HG03108 (cell line): ENCODE measurements at regions not wholly inside any gene's neighbourhood (a gene's known extent, or its start where the extent isn't known, plus 50 kb on each side); places are given as distances from the start of the nearest gene placed in this dataset.

Experiments
- ATAC-seq: cut with Tn5 transposase; IDR thresholded peaks from one replicate; pipeline ENCODE4 v1.9.1; 2021; ENCODE audit warnings: moderate library complexity; ENCODE audit not compliant: unreplicated experiment

GRCh38 chr9:32837551-32838058 lies 54.3 kb downstream of the TMEM215 start:
- no peak for ATAC-seq

GRCh38 chr9:32839013-32839885 lies 55.9 kb downstream of the TMEM215 start:
- ATAC-seq, result peak; percentile 56

GRCh38 chr9:32841314-32841713 lies 58.0 kb downstream of the TMEM215 start:
- no peak for ATAC-seq

DNA sequence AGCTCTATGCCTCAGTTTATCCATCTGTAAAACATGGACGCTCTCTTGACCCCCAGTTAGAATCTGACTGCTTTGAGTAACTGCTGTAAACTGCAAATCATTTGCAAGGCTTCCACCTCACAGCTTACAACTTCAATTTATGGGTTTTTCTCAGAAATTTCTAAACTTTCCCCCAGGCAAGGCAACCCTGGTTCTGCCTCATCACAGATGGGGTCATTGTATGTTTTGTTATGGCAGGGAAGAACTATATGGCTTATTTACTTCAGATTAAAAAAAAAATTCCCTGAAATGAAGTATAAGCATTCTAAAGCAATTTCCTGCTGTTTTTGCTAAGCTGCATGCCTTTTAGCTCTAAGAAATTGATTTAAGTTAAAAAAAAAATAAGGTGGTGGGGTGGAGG lies 60.0 kb downstream of the TMEM215 start:
- ATAC-seq, result no peak

- ATAC-seq, result no peak
Measured at GRCh38 chr9:32844259-32844658, 60.9 kb downstream of the TMEM215 start.

DNA sequence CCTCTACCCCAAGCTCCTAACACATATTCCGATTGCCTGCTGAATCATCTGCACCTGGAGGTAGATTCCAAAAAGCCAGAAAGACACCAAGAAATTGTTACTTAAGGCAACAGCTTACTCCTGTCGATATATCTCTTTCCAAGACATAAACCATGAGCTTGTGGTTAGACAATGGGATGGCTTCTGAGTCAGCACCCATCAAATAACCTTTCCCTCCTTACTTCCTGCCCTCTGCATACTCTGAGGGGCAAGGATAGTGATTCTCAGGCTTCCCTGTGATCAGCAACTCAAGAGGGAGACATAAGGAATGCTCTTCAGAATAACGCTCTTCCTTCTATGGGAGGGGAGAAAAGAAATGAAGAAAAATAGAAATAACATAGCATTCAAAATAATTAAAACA lies 70.9 kb downstream of the TMEM215 start:
- ATAC-seq, result no peak

GRCh38 chr9:32855752-32856151 lies 72.4 kb downstream of the TMEM215 start:
- no peak for ATAC-seq

DNA sequence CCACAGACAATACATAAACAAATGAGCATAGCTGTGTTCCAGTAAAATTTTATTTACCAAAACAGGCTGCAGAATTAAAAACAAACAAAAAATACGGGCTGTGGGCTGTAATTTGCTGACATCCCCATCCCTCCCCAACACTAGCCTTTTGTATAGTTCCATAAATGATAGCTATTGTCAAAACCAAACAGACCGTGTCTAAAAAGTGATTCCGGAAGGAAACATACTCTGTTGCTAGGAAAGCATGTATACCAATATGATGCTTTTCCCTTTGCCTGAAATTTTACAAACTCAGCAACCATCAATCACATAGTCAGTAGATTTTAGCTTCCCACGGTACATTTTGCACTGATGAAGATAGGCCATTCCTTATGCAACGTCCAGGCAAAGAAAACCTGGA lies 80.0 kb downstream of the TMEM215 start:
- ATAC-seq, result no peak

DNA sequence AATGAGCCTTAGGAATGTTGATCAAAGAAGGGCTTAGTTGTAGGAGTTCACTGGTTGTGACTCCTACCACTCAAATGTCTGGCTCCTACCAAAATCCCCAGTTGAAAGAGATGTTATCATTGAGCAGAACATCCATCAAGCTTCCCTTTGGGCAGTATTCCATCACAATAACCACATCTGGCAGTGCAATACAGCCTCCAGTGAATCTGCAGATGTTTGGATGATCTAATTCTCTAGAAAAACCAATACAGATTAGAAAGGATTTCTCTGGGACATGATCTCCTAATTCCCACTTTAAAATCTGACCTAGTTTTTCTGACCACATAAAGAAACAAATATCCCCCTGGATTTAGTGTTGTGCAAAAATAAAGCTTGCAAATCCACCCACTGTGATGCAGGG lies 81.6 kb downstream of the TMEM215 start:
- no peak for ATAC-seq

DNA sequence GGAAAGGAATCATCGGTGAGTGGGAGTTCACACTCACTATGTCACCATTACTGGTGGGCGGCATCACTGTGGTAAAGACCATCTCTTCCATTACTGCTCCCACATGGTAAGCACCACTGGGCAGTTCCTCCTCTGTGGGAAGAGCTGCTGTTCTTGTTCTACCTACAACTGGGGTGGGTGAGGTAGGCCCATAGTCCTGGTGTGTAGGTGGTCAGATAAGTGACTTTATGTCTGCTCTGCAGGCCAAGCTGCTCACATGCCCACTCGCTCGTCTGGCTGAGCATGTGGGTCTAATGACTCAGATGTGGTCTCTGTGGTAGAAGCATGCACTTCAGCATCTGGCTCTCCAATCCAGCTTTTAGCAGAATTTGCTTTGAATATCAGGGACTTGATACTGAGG lies 82.9 kb downstream of the TMEM215 start:
- no peak for ATAC-seq

DNA sequence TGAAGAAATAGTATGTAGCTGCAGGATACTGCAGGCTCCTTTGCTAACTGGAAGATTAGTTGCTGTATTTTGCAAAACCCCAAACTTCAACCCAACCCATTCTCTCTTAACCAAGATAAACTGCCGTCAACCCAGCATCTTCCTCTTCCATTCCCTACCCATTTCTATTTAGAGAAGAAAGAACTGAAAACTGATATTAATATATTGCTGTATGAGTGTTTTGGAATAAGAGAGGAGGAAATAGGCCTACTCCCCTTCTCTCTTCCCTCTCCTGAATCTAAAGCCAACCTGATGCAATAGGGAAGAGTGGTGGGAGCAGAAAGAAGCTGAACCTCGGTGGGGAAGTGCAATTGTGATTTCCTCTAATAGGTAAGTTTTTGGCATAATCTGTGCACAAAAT lies 83.7 kb downstream of the TMEM215 start:
- ATAC-seq, result no peak

GRCh38 chr9:32867601-32868204 lies 84.4 kb downstream of the TMEM215 start:
- no peak for ATAC-seq

DNA sequence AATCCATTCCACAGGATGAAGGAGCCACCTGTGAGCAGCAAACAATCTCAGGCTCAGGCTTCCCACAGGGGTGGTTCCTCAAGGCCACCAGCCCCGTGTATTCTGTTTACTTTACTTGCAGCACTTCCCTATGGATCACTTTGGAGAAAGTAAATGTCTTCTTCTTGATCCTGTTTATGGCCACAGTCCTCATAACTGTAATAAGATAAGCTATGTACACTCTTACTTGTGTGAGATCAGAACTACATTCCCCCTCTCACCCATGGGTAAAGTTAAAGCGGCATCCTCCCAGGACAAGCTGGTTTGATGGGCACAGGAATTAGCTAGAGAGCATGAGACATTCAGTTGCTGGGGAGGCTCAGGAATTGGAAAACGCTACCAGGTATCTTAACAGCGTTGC lies 86.1 kb downstream of the TMEM215 start:
- ATAC-seq, result no peak

DNA sequence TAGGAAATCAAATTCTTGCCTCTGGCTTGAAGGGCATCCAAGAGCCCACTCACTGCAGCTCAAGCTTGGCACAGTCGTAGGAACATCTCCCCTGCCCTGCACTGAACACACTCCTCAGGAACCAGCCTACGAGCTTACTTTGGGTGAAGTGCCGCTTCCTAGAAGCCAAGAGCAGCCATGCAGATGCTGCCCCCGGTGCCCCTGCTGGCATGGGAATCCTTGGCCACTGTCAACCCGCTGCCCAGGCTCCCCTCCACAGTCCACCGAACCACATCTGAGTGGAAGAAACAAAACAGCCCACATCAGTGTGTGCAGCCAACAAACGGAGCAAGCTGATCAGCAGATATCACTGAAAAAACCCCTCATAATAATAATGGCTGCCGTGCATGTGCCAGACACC lies 89.8 kb downstream of the TMEM215 start:
- ATAC-seq, result no peak

- no peak for ATAC-seq
Measured at GRCh38 chr9:32873553-32873952, 90.2 kb downstream of the TMEM215 start.

DNA sequence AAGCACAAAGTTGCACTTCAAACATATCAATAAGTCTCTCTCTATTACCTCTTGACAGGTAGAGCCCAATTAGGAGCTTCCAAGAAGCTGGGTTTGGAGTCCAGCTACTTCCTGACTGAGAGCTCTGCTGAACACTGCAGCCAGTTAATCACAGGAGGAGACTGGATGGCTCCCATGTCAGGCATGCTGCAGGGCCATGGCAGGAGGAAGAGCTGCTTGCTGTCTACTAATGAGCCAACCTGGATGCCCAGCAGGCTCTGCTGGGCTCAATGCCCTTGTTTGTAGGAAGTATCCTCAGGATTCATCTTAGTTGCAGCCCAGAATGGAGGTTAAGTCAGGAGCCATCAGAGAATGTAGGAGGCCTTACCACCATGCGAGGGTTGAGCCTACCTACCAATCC lies 91.9 kb downstream of the TMEM215 start:
- ATAC-seq, result no peak

- ATAC-seq, result no peak
Measured at GRCh38 chr9:32875748-32876147, 92.4 kb downstream of the TMEM215 start.

DNA sequence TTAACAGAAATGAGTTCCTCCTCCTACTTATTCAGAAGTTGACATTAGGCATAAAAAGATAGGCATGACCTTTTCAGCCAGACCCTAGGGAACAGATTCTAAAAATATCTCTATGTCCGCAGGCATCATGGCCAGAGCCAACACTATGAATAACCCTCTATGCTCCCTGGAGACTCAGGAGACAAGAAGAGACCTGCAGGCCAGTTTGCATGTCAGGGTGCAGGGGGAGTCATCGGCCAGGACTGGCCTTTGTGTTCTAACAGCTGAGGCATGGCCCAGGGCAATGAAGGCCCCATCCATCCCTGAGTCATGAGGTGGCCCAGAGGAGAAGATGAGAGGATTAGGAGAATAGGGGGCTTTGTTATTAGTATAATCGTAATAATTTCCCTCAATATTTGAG lies 93.8 kb downstream of the TMEM215 start:
- no peak for ATAC-seq

DNA sequence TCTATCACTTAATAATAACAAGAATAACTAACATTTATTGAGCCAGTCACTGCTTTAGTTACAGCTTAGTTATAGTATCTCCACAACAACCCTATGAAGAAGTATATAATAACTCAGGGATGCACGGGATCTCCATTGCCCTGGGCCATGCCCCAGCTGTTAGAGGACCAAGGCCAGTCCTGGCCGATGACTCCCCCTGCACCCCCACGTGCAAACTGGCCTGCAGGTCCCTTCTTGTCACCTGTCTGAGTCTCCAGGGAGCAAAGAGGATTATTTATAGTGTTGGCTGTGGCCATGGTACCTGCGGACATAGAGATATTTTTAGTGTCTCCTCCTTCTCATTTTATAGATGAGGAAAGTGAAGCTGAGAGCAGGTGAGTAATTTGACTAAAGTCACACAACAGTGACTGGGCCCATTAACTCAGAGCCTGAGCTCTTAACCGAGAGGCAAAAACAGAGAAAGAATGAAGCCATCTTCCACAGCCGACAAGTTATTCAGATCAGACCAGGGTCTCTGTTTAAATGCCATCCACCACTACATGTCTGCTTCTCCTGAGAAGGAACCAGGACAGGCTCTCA lies 94.4 kb downstream of the TMEM215 start:
- ATAC-seq, result no peak

GRCh38 chr9:32879335-32879734 lies 96.0 kb downstream of the TMEM215 start:
- ATAC-seq, result no peak

GRCh38 chr9:32881948-32882347 lies 98.6 kb downstream of the TMEM215 start:
- no peak for ATAC-seq

- ATAC-seq, result no peak
Measured at GRCh38 chr9:32882705-32883104, 99.4 kb downstream of the TMEM215 start.
